ENCODE measurements at regions not wholly inside any gene's neighbourhood (a gene's known extent, or its start where the extent isn't known, plus 50 kb on each side); places are given as distances from the start of the nearest gene placed in this dataset.

DNA sequence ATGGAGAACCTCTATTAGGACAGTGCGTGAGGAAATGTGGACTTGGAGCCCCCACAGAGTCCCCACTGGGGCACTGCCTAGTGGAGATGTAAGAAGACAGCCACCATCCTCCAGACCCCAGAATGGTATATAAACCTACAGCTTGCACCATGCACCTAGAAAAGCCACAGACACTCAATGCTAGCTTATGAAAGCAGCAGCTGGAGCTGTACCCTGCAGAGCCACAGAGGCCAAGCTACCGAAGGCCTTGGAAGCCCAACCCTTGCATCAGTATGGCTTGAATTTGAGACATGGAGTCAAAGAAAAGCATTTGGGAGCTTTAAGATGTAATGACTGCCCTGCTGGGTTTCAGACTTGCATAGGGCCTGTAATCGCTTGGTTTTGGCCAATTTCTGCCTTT, 361.3 kb downstream of the ZNF248 start:
- Mint-ChIP-seq H3K27ac (no peak overlapping the region), H3K36me3 (ENCODE audit: low read depth) (peaks cover 25% of the 10 kb centered on the region; the same call in 2 of the 3 replicates), H3K9me3 (peaks cover 84% of the 10 kb centered on the region), H3K4me3 (no peak overlapping the region), H3K27me3 (ENCODE audit: insufficient read depth, low read depth, poor library complexity) (no peaks in the 10 kb centered on the region), H3K4me1 (no peaks in the 10 kb centered on the region)
- H3K27me3 ChIP-seq (ENCODE audit: insufficient read depth), result no peaks in the 10 kb centered on the region
- H3K4me2 ChIP-seq, result no peak overlapping the region
- H3K27ac ChIP-seq (ENCODE audit: low read depth), result no peak overlapping the region
- H2AFZ ChIP-seq, result no peak overlapping the region
- DNase-seq (ENCODE audit: low spot score) (no peak), ATAC-seq (no peak)
- no peaks in the 10 kb centered on the region for H4K20me1 ChIP-seq (replicated peaks; ENCODE audit: insufficient read depth)
- TF ChIP-seq, protein P1, sequence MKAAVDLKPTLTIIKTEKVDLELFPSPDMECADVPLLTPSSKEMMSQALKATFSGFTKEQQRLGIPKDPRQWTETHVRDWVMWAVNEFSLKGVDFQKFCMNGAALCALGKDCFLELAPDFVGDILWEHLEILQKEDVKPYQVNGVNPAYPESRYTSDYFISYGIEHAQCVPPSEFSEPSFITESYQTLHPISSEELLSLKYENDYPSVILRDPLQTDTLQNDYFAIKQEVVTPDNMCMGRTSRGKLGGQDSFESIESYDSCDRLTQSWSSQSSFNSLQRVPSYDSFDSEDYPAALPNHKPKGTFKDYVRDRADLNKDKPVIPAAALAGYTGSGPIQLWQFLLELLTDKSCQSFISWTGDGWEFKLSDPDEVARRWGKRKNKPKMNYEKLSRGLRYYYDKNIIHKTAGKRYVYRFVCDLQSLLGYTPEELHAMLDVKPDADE (IDR thresholded peaks at IDR 0.05), result no peak
- no peak for TF ChIP-seq JUNB (IDR thresholded peaks at IDR 0.05; ENCODE audit: unreplicated experiment)
- no peak for TF ChIP-seq CREB1 (CRISPR knock-in tag; IDR thresholded peaks at IDR 0.05; ENCODE audit: low read depth)
- no peak for TF ChIP-seq EZH2phosphoT487 (IDR thresholded peaks at IDR 0.05; ENCODE audit: unreplicated experiment)
- TF ChIP-seq, protein P2, sequence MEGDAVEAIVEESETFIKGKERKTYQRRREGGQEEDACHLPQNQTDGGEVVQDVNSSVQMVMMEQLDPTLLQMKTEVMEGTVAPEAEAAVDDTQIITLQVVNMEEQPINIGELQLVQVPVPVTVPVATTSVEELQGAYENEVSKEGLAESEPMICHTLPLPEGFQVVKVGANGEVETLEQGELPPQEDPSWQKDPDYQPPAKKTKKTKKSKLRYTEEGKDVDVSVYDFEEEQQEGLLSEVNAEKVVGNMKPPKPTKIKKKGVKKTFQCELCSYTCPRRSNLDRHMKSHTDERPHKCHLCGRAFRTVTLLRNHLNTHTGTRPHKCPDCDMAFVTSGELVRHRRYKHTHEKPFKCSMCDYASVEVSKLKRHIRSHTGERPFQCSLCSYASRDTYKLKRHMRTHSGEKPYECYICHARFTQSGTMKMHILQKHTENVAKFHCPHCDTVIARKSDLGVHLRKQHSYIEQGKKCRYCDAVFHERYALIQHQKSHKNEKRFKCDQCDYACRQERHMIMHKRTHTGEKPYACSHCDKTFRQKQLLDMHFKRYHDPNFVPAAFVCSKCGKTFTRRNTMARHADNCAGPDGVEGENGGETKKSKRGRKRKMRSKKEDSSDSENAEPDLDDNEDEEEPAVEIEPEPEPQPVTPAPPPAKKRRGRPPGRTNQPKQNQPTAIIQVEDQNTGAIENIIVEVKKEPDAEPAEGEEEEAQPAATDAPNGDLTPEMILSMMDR (conservative IDR thresholded peaks at IDR 0.05; ENCODE audit: low read depth in 2 of 2), result no peak
- TF ChIP-seq, protein P3, sequence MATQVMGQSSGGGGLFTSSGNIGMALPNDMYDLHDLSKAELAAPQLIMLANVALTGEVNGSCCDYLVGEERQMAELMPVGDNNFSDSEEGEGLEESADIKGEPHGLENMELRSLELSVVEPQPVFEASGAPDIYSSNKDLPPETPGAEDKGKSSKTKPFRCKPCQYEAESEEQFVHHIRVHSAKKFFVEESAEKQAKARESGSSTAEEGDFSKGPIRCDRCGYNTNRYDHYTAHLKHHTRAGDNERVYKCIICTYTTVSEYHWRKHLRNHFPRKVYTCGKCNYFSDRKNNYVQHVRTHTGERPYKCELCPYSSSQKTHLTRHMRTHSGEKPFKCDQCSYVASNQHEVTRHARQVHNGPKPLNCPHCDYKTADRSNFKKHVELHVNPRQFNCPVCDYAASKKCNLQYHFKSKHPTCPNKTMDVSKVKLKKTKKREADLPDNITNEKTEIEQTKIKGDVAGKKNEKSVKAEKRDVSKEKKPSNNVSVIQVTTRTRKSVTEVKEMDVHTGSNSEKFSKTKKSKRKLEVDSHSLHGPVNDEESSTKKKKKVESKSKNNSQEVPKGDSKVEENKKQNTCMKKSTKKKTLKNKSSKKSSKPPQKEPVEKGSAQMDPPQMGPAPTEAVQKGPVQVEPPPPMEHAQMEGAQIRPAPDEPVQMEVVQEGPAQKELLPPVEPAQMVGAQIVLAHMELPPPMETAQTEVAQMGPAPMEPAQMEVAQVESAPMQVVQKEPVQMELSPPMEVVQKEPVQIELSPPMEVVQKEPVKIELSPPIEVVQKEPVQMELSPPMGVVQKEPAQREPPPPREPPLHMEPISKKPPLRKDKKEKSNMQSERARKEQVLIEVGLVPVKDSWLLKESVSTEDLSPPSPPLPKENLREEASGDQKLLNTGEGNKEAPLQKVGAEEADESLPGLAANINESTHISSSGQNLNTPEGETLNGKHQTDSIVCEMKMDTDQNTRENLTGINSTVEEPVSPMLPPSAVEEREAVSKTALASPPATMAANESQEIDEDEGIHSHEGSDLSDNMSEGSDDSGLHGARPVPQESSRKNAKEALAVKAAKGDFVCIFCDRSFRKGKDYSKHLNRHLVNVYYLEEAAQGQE (IDR thresholded peaks at IDR 0.05; ENCODE audit: unreplicated experiment), result no peak
- no peak for TF ChIP-seq NANOG (IDR thresholded peaks at IDR 0.05; ENCODE audit: borderline replicate concordance)
- TF ChIP-seq, protein P4, sequence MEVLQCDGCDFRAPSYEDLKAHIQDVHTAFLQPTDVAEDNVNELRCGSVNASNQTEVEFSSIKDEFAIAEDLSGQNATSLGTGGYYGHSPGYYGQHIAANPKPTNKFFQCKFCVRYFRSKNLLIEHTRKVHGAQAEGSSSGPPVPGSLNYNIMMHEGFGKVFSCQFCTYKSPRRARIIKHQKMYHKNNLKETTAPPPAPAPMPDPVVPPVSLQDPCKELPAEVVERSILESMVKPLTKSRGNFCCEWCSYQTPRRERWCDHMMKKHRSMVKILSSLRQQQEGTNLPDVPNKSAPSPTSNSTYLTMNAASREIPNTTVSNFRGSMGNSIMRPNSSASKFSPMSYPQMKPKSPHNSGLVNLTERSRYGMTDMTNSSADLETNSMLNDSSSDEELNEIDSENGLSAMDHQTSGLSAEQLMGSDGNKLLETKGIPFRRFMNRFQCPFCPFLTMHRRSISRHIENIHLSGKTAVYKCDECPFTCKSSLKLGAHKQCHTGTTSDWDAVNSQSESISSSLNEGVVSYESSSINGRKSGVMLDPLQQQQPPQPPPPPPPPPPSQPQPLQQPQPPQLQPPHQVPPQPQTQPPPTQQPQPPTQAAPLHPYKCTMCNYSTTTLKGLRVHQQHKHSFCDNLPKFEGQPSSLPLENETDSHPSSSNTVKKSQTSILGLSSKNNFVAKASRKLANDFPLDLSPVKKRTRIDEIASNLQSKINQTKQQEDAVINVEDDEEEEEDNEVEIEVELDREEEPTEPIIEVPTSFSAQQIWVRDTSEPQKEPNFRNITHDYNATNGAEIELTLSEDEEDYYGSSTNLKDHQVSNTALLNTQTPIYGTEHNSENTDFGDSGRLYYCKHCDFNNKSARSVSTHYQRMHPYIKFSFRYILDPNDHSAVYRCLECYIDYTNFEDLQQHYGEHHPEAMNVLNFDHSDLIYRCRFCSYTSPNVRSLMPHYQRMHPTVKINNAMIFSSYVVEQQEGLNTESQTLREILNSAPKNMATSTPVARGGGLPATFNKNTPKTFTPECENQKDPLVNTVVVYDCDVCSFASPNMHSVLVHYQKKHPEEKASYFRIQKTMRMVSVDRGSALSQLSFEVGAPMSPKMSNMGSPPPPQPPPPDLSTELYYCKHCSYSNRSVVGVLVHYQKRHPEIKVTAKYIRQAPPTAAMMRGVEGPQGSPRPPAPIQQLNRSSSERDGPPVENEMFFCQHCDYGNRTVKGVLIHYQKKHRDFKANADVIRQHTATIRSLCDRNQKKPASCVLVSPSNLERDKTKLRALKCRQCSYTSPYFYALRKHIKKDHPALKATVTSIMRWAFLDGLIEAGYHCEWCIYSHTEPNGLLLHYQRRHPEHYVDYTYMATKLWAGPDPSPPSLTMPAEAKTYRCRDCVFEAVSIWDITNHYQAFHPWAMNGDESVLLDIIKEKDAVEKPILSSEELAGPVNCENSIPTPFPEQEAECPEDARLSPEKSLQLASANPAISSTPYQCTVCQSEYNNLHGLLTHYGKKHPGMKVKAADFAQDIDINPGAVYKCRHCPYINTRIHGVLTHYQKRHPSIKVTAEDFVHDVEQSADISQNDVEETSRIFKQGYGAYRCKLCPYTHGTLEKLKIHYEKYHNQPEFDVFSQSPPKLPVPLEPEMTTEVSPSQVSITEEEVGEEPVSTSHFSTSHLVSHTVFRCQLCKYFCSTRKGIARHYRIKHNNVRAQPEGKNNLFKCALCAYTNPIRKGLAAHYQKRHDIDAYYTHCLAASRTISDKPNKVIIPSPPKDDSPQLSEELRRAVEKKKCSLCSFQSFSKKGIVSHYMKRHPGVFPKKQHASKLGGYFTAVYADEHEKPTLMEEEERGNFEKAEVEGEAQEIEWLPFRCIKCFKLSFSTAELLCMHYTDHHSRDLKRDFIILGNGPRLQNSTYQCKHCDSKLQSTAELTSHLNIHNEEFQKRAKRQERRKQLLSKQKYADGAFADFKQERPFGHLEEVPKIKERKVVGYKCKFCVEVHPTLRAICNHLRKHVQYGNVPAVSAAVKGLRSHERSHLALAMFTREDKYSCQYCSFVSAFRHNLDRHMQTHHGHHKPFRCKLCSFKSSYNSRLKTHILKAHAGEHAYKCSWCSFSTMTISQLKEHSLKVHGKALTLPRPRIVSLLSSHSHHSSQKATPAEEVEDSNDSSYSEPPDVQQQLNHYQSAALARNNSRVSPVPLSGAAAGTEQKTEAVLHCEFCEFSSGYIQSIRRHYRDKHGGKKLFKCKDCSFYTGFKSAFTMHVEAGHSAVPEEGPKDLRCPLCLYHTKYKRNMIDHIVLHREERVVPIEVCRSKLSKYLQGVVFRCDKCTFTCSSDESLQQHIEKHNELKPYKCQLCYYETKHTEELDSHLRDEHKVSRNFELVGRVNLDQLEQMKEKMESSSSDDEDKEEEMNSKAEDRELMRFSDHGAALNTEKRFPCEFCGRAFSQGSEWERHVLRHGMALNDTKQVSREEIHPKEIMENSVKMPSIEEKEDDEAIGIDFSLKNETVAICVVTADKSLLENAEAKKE (CRISPR knock-in tag; IDR thresholded peaks at IDR 0.05), result no peak
- no peak for TF ChIP-seq EZH2 (IDR thresholded peaks at IDR 0.05; ENCODE audit: low read depth, unreplicated experiment)
- no peak for TF ChIP-seq STAT1 (IDR thresholded peaks at IDR 0.05; ENCODE audit: unreplicated experiment)
- TF ChIP-seq ZNF331 (CRISPR knock-in tag; IDR thresholded peaks at IDR 0.05; ENCODE audit: low read depth), result no peak
- TF ChIP-seq POLR2AphosphoS5 (IDR thresholded peaks at IDR 0.05; ENCODE audit: low read depth), result no peak
- TF ChIP-seq ZNF114 (CRISPR knock-in tag; IDR thresholded peaks at IDR 0.05), result no peak
- no peaks in the 10 kb centered on the region for H3F3A ChIP-seq (replicated peaks; ENCODE audit: low read depth)
- H3K4me1 ChIP-seq (ENCODE audit: insufficient read depth), result no peaks in the 10 kb centered on the region
- no peaks in the 10 kb centered on the region for H3K9me2 ChIP-seq (ENCODE audit: insufficient read depth)
- no peaks in the 10 kb centered on the region; the same call in 1 of the 2 replicates for H3K36me3 ChIP-seq (ENCODE audit: insufficient read depth)
- no peaks in the 10 kb centered on the region for H3K79me2 ChIP-seq (replicated peaks; ENCODE audit: insufficient read depth)
- H3K4me3 ChIP-seq, result no peak overlapping the region
